K562 (cell line): ENCODE measurements at regions not wholly inside any gene's neighbourhood (a gene's known extent, or its start where the extent isn't known, plus 50 kb on each side); places are given as distances from the start of the nearest gene placed in this dataset.

Experiments
- CTCF ChIP-seq, 3 experiments: IDR thresholded peaks in 2 of 3; conservative IDR thresholded peaks in 1 of 3; 2 replicates each; pipeline ENCODE4 v1.5.1; 2011 to 2012; ENCODE audit warnings: low read length in 3 of 3, mild to moderate bottlenecking in 3 of 3, control low read depth in 2 of 3, improper control_type of control experiment in 1 of 3, inconsistent platforms in 1 of 3, low read depth in 1 of 3, mixed read lengths in 1 of 3, moderate library complexity in 1 of 3; ENCODE audit not compliant: insufficient read depth in 2 of 3
- HBP1 ChIP-seq: fragments of 450-650 bp; formaldehyde crosslinking; IDR thresholded peaks from 2 replicates; pipeline ENCODE4 v1.4.0; 2022; ENCODE audit warnings: missing genetic modification characterization
- HDAC2 ChIP-seq: fragments of 450-650 bp; IDR thresholded peaks from 2 replicates; pipeline ENCODE4 v1.6.1; 2016; ENCODE audit warnings: mild to moderate bottlenecking
- MTA2 ChIP-seq: fragments of 450-650 bp; IDR thresholded peaks from 2 replicates; pipeline ENCODE4 v1.6.1; 2016; ENCODE audit warnings: low read depth
- NELFE ChIP-seq: IDR thresholded peaks from 2 replicates; pipeline ENCODE4 v1.6.1; 2011; ENCODE audit warnings: mild to moderate bottlenecking; ENCODE audit not compliant: insufficient read depth, insufficient read length
- POLR2A ChIP-seq: fragments of 450-650 bp; conservative IDR thresholded peaks from 2 replicates; pipeline ENCODE4 v1.6.1; 2016
- POLR2AphosphoS5 ChIP-seq: IDR thresholded peaks from 2 replicates; pipeline ENCODE4 v1.6.1; 2011; ENCODE audit warnings: mild to moderate bottlenecking, low read depth, low read length, moderate library complexity; ENCODE audit not compliant: control insufficient read depth, insufficient read depth
- RNF2 ChIP-seq: sonication (generic); IDR thresholded peaks from 2 replicates; pipeline ENCODE4 v1.6.1; 2016
- TCF3 ChIP-seq: sonication (generic); formaldehyde crosslinking; IDR thresholded peaks from 2 replicates; pipeline ENCODE4 v1.4.0; 2020; ENCODE audit warnings: mild to moderate bottlenecking, missing genetic modification reagents
- TRIM25 ChIP-seq: fragments of 450-650 bp; IDR thresholded peaks from 2 replicates; pipeline ENCODE4 v1.7.0; 2016; ENCODE audit warnings: borderline replicate concordance

- TF ChIP-seq POLR2A (no peak), RNF2 (no peak), HBP1 (CRISPR knock-in tag) (no peak), MTA2 (no peak), HDAC2 (no peak), TCF3 (CRISPR knock-in tag) (no peak), CTCF (IDR thresholded peaks at IDR 0.05 in 2 of 3, conservative IDR thresholded peaks at IDR 0.05 in 1 of 3; ENCODE audit: insufficient read depth in 2 of 3, low read depth in 1 of 3, low read length in 3 of 3) (peak in 2 of 3 experiments; percentile 8 to 18; a peak in 1 of 6 replicates), NELFE (no peak), POLR2AphosphoS5 (no peak), TRIM25 (no peak)
Observed at GRCh38 chr5:171647043-171647903, 138.3 kb upstream of the SMIM23 start.
